Thoracic aorta (tissue), 2 donors: ENCODE measurements at regions not wholly inside any gene's neighbourhood (a gene's known extent, or its start where the extent isn't known, plus 50 kb on each side); places are given as distances from the start of the nearest gene placed in this dataset.

Experiments
- ATAC-seq: fragments of 150-250 bp; one replicate; pipeline ENCODE4 v1.8.0; 2017; ENCODE audit warnings: low read depth; ENCODE audit not compliant: insufficient number of reproducible peaks, low FRiP score
- DNase-seq: peaks from one replicate; pipeline ENCODE4 v3.0.0-alpha.2; 2020; ENCODE audit warnings: low spot score
- H3K27ac ChIP-seq, 2 donors: fragments of 200-600 bp; sonication (generic); 1 replicate in 1 of 2; 2 replicates in 1 of 2; pipeline ENCODE4 v1.5.1; 2016; ENCODE audit warnings: mild to moderate bottlenecking in 2 of 2, moderate library complexity in 2 of 2
- H3K27me3 ChIP-seq: fragments of 200-600 bp; sonication (generic); replicated peaks from 2 replicates; pipeline ENCODE4 v1.6.0; 2016; ENCODE audit warnings: mild to moderate bottlenecking; ENCODE audit not compliant: insufficient read depth
- H3K36me3 ChIP-seq: fragments of 200-600 bp; sonication (generic); one replicate; pipeline ENCODE4 v1.5.1; 2016
- H3K4me1 ChIP-seq, 2 donors: fragments of 200-600 bp; sonication (generic); 1 replicate in 1 of 2; 2 replicates in 1 of 2; pipeline versions ENCODE4 v1.5.1 to v1.6.0; 2016; ENCODE audit warnings: low read depth in 2 of 2, mild to moderate bottlenecking in 1 of 2; ENCODE audit not compliant: control insufficient read depth in 1 of 2
- H3K4me3 ChIP-seq: fragments of 200-600 bp; sonication (generic); 2 replicates; pipeline ENCODE4 v1.5.1; 2016; ENCODE audit warnings: mild to moderate bottlenecking
- H3K9me3 ChIP-seq: fragments of 200-600 bp; sonication (generic); 2 replicates; pipeline ENCODE4 v1.5.1; 2016
- TF ChIP-seq, protein P1 (sequence below): fragments of 200-600 bp; sonication (generic); IDR thresholded peaks from one replicate; pipeline ENCODE4 v1.5.1; 2019; ENCODE audit warnings: antibody characterized with exemption

GRCh38 chr13:109644069-109644750, 142.2 kb downstream of the IRS2 start:
- no peak overlapping the region for H3K4me3 ChIP-seq
- no peaks in the 10 kb centered on the region for H3K27me3 ChIP-seq
- no peak for ATAC-seq
- H3K4me1 ChIP-seq: no peaks in the 10 kb centered on the region
- H3K9me3 ChIP-seq: peaks cover 12% of the 10 kb centered on the region
- TF ChIP-seq, protein P1, sequence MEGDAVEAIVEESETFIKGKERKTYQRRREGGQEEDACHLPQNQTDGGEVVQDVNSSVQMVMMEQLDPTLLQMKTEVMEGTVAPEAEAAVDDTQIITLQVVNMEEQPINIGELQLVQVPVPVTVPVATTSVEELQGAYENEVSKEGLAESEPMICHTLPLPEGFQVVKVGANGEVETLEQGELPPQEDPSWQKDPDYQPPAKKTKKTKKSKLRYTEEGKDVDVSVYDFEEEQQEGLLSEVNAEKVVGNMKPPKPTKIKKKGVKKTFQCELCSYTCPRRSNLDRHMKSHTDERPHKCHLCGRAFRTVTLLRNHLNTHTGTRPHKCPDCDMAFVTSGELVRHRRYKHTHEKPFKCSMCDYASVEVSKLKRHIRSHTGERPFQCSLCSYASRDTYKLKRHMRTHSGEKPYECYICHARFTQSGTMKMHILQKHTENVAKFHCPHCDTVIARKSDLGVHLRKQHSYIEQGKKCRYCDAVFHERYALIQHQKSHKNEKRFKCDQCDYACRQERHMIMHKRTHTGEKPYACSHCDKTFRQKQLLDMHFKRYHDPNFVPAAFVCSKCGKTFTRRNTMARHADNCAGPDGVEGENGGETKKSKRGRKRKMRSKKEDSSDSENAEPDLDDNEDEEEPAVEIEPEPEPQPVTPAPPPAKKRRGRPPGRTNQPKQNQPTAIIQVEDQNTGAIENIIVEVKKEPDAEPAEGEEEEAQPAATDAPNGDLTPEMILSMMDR: no peak
- H3K36me3 ChIP-seq: no peaks in the 10 kb centered on the region
- no peak overlapping the region for H3K27ac ChIP-seq
- DNase-seq: no peak

DNA sequence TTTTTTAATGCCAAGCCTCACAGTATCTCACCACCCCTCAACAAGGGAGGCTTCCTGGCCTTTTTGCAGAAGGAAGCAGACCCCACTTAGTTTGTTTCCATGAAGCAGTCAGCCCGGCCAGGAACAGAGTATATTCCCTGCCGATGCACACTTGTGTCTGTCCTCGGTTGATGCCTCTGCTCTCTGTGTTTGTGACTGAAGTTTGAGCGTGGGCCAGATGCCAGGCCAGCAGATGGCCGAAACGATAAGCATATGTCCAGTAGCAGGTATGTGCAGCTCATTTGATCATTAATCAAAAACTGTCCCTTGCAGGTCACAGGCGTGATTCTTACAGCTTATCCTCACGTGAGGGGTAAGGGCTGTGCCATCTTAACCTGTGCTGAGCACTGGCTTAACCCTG, 144.0 kb downstream of the IRS2 start:
- Histone ChIP-seq H3K4me3 (no peak overlapping the region), H3K27ac (no peak overlapping the region), H3K27me3 (no peaks in the 10 kb centered on the region), H3K9me3 (peaks cover 12% of the 10 kb centered on the region), H3K4me1 (no peaks in the 10 kb centered on the region), H3K36me3 (no peaks in the 10 kb centered on the region)
- TF ChIP-seq, protein P1: no peak
- DNase-seq (no peak), ATAC-seq (no peak)

DNA sequence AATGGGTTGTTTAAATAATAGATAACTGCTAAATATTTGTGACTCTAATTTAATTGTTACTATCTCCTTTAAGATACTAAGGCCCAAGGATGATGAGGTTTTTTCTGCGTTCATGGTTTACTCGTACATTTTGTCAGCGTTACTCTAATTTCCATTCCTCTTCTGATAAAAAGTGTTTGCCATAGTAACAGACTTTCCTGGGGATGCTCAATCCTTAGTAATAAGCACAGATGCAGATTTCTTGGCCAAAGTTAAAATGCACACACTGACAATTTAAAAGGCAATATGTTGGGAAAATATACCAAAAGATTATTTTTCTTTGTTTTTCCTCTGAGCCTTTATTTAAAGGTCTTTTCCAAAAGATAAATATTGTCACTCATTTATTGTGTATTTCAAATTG, 149.6 kb downstream of the IRS2 start:
- ATAC-seq: no peak
- TF ChIP-seq, protein P1: no peak
- no peak for DNase-seq

DNA sequence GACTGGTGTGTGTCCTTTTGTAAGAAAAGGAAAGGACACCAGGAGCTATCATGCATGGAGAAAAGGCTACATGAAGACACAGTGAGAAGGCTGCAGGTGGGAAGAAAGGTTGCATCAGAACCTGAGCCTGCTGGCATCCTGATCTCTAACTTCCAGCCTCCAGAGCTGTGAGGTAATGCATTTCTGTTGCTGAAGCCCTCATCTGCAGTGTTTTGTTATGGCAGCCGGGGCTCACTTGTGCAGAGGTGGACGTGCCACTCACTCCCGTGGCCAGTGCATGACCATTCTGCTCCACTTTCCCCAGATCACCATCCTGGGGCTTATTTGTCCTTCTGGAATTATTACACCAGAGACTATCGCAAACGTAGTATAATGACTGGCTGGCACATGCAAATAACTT, 155.3 kb downstream of the IRS2 start:
- Histone ChIP-seq H3K4me1 (peaks cover 8 to 16% of the 10 kb centered on the region in 2 donors), H3K9me3 (no peaks in the 10 kb centered on the region), H3K27me3 (no peaks in the 10 kb centered on the region), H3K27ac (no peak overlapping the region), H3K36me3 (no peaks in the 10 kb centered on the region), H3K4me3 (no peak overlapping the region)
- no peak for DNase-seq
- ATAC-seq: no peak
- TF ChIP-seq, protein P1: no peak

More for the DNA sequence above, 149.6 kb downstream of the IRS2 start:
- Histone ChIP-seq H3K27me3 (no peaks in the 10 kb centered on the region), H3K4me3 (no peak overlapping the region), H3K36me3 (no peaks in the 10 kb centered on the region), H3K4me1 (no peaks in the 10 kb centered on the region), H3K9me3 (peaks cover 12% of the 10 kb centered on the region), H3K27ac (no peak overlapping the region)

DNA sequence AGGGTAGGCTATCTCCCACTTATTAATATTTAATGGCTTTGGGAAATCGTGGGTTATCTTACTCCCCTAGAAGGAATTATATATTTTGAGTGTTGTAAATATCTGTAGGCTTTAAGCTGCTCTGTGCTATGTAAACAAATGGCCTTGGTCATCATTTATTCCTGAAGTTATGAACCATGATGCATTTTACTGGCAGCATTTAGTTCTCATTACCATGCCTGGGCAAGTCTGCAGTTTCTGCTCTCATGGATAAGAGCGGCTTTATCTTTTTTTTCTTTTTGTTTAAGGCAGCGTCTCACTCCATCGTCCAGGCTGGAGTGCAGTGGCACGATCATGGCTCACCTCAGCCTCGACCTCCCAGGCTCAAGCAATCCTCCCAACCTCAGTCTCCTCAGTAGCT, 156.1 kb downstream of the IRS2 start:
- Histone ChIP-seq H3K27me3 (no peaks in the 10 kb centered on the region), H3K27ac (no peak overlapping the region), H3K9me3 (no peaks in the 10 kb centered on the region), H3K4me1 (peaks cover 8 to 16% of the 10 kb centered on the region in 2 donors), H3K4me3 (no peak overlapping the region), H3K36me3 (no peaks in the 10 kb centered on the region)
- DNase-seq (no peak), ATAC-seq (no peak)
- TF ChIP-seq, protein P1: no peak
